Liver (tissue), 8 donors: ENCODE measurements at regions not wholly inside any gene's neighbourhood (a gene's known extent, or its start where the extent isn't known, plus 50 kb on each side); places are given as distances from the start of the nearest gene placed in this dataset.

Source experiments
- DNase-seq: peaks from one replicate; pipeline ENCODE4 v3.0.0-alpha.2; 2017; ENCODE audit warnings: low spot score
- H3K27ac ChIP-seq, 2 donors: one replicate each; pipeline ENCODE4 v1.7.0; 2013; ENCODE audit warnings: inconsistent platforms in 2 of 2, low read length in 2 of 2, control low read depth in 1 of 2, low read depth in 1 of 2, mild to moderate bottlenecking in 1 of 2
- H3K27me3 ChIP-seq, 4 donors: one replicate each; pipeline versions ENCODE4 v1.6.1 to v1.7.0; 2013; ENCODE audit warnings: low read length in 3 of 4, inconsistent platforms in 1 of 4, mild to moderate bottlenecking in 1 of 4, moderate library complexity in 1 of 4; ENCODE audit not compliant: control insufficient read depth in 4 of 4, insufficient read depth in 4 of 4
- H3K36me3 ChIP-seq, 4 donors: one replicate each; pipeline versions ENCODE4 v1.6.1 to v1.7.0; 2013; ENCODE audit warnings: low read length in 3 of 4, mild to moderate bottlenecking in 3 of 4, low read depth in 1 of 4, moderate library complexity in 1 of 4; ENCODE audit not compliant: control insufficient read depth in 4 of 4, insufficient read depth in 3 of 4
- H3K4me1 ChIP-seq, 4 donors: one replicate each; pipeline versions ENCODE4 v1.6.1 to v1.7.0; 2013; ENCODE audit warnings: low read length in 3 of 4, mild to moderate bottlenecking in 3 of 4, moderate library complexity in 1 of 4; ENCODE audit not compliant: control insufficient read depth in 4 of 4, insufficient read depth in 4 of 4
- H3K4me3 ChIP-seq, 3 donors: one replicate each; pipeline versions ENCODE4 v1.6.1 to v1.7.0; 2013; ENCODE audit warnings: low read length in 3 of 3, control low read depth in 1 of 3, low read depth in 1 of 3, mild to moderate bottlenecking in 1 of 3
- H3K9ac ChIP-seq, 2 donors: one replicate each; pipeline ENCODE4 v1.7.0; 2013; ENCODE audit warnings: low read length in 2 of 2, mild to moderate bottlenecking in 2 of 2, moderate library complexity in 2 of 2, control low read depth in 1 of 2, low read depth in 1 of 2
- H3K9me3 ChIP-seq, 4 donors: one replicate each; pipeline versions ENCODE4 v1.6.1 to v1.7.0; 2013; ENCODE audit warnings: low read length in 3 of 4; ENCODE audit not compliant: control insufficient read depth in 4 of 4
- ATF3 ChIP-seq: IDR thresholded peaks from 2 replicates; pipeline ENCODE4 v1.6.1; 2016; ENCODE audit warnings: antibody characterized with exemption
- CTCF ChIP-seq: fragments of 150-350 bp; IDR thresholded peaks from 2 replicates; pipeline ENCODE4 v1.5.1; 2017; ENCODE audit warnings: improper control_type of control experiment, low read depth, low read length; ENCODE audit not compliant: missing input control
- EGR1 ChIP-seq, 2 donors: IDR thresholded peaks; 2 replicates each; pipeline ENCODE4 v1.6.1; 2016 to 2018; ENCODE audit warnings: antibody characterized with exemption in 2 of 2, low read depth in 2 of 2
- FOXA1 ChIP-seq: IDR thresholded peaks from 2 replicates; pipeline ENCODE4 v1.6.1; 2016; ENCODE audit warnings: antibody characterized with exemption
- FOXA2 ChIP-seq: IDR thresholded peaks from 2 replicates; pipeline ENCODE4 v1.6.1; 2016; ENCODE audit warnings: antibody characterized with exemption
- GABPA ChIP-seq, 2 donors: IDR thresholded peaks in 1 of 2; conservative IDR thresholded peaks in 1 of 2; 2 replicates each; pipeline ENCODE4 v1.6.1; 2016; ENCODE audit warnings: antibody characterized with exemption in 2 of 2, mild to moderate bottlenecking in 1 of 2, moderate library complexity in 1 of 2
- HNF4A ChIP-seq, 2 donors: conservative IDR thresholded peaks; 2 replicates each; pipeline ENCODE4 v1.6.1; 2016; ENCODE audit warnings: antibody characterized with exemption in 2 of 2, mild to moderate bottlenecking in 2 of 2
- HNF4G ChIP-seq: IDR thresholded peaks from 2 replicates; pipeline ENCODE4 v1.6.1; 2016; ENCODE audit warnings: antibody characterized with exemption
- JUND ChIP-seq, 2 donors: IDR thresholded peaks; 2 replicates each; pipeline ENCODE4 v1.6.1; 2016; ENCODE audit warnings: antibody characterized with exemption in 2 of 2
- MAX ChIP-seq: IDR thresholded peaks from 2 replicates; pipeline ENCODE4 v1.6.1; 2016; ENCODE audit warnings: antibody characterized with exemption
- NR2F2 ChIP-seq: IDR thresholded peaks from 2 replicates; pipeline ENCODE4 v1.6.1; 2016; ENCODE audit warnings: antibody characterized with exemption
- RAD21 ChIP-seq, 2 donors: IDR thresholded peaks; 2 replicates each; pipeline ENCODE4 v1.6.1; 2016; ENCODE audit warnings: antibody characterized with exemption in 2 of 2, mild to moderate bottlenecking in 2 of 2
- REST ChIP-seq: IDR thresholded peaks from 2 replicates; pipeline ENCODE4 v1.6.1; 2016; ENCODE audit warnings: antibody characterized with exemption, mild to moderate bottlenecking
- RXRA ChIP-seq, 2 donors: IDR thresholded peaks; 2 replicates each; pipeline ENCODE4 v1.6.1; 2017 to 2018; ENCODE audit warnings: antibody characterized with exemption in 2 of 2, mild to moderate bottlenecking in 1 of 2
- SP1 ChIP-seq: IDR thresholded peaks from 2 replicates; pipeline ENCODE4 v1.6.1; 2018; ENCODE audit warnings: antibody characterized with exemption, mild to moderate bottlenecking
- TAF1 ChIP-seq: conservative IDR thresholded peaks from 2 replicates; pipeline ENCODE4 v1.6.1; 2016; ENCODE audit warnings: antibody characterized with exemption, mild to moderate bottlenecking
- YY1 ChIP-seq: IDR thresholded peaks from 2 replicates; pipeline ENCODE4 v1.6.1; 2016; ENCODE audit warnings: antibody characterized with exemption, mild to moderate bottlenecking
- ZBTB33 ChIP-seq: IDR thresholded peaks from 2 replicates; pipeline ENCODE4 v1.6.1; 2016; ENCODE audit warnings: antibody characterized with exemption
- WGBS: extraction: QIAGEN DNeasy Blood & Tissue Kit; methylation state at CpG from one replicate; pipeline ENCODE4 v1.1.7; 2013; 5-methylcytosine and 5-hydroxymethylcytosine counted together
- donor health status: healthy.
- donor health status: healthy.
- donor health status: healthy.
- donor health status: healthy.
- donor health status: healthy.

GRCh38 chr7:115224922-115225321 lies 303.0 kb downstream of the MDFIC start:
- no peak overlapping the region for H3K27ac ChIP-seq
- no peaks in the 10 kb centered on the region for H3K9me3 ChIP-seq
- 82% methylated on average over 6 of the region's 6 CpGs for WGBS
- H3K27me3 ChIP-seq = no peaks in the 10 kb centered on the region
- H3K4me1 ChIP-seq = no peaks in the 10 kb centered on the region
- no peak for DNase-seq
- no peak overlapping the region for H3K4me3 ChIP-seq
- no peak overlapping the region for H3K9ac ChIP-seq
- no peaks in the 10 kb centered on the region for H3K36me3 ChIP-seq
- TF ChIP-seq SP1 (no peak), TAF1 (no peak), RAD21 (IDR thresholded peaks at IDR 0.05) (no peak), REST (no peak), ZBTB33 (no peak), FOXA2 (no peak), MAX (no peak), HNF4A (conservative IDR thresholded peaks at IDR 0.05) (no peak), GABPA (IDR thresholded peaks at IDR 0.05 in 1 of 2, conservative IDR thresholded peaks at IDR 0.05 in 1 of 2) (no peak), EGR1 (IDR thresholded peaks at IDR 0.05; ENCODE audit: low read depth in 2 of 2) (no peak), CTCF (no peak), HNF4G (no peak), RXRA (IDR thresholded peaks at IDR 0.05) (no peak), FOXA1 (no peak), NR2F2 (no peak), ATF3 (no peak), YY1 (no peak), JUND (IDR thresholded peaks at IDR 0.05) (no peak)

- WGBS = 42% methylated on average over 1 of the region's 1 CpG
- H3K4me1 ChIP-seq = no peaks in the 10 kb centered on the region
- TF ChIP-seq FOXA1 = no peak
- TF ChIP-seq TAF1 = no peak
- no peak for TF ChIP-seq RXRA (IDR thresholded peaks at IDR 0.05)
- no peak for TF ChIP-seq ATF3
- no peak for TF ChIP-seq FOXA2
- no peak for TF ChIP-seq NR2F2
- no peak for TF ChIP-seq EGR1 (IDR thresholded peaks at IDR 0.05; ENCODE audit: low read depth in 2 of 2)
- no peak for TF ChIP-seq SP1
Observed at GRCh38 chr7:115223959-115224358, 302.1 kb downstream of the MDFIC start.

More at GRCh38 chr7:115223959-115224358, 302.1 kb downstream of the MDFIC start:
- no peaks in the 10 kb centered on the region for H3K36me3 ChIP-seq
- no peak for DNase-seq
- no peak overlapping the region for H3K27ac ChIP-seq
- no peak overlapping the region for H3K4me3 ChIP-seq
- no peaks in the 10 kb centered on the region for H3K9me3 ChIP-seq
- H3K9ac ChIP-seq = no peak overlapping the region
- no peaks in the 10 kb centered on the region for H3K27me3 ChIP-seq
